ENCODE measurements at regions not wholly inside any gene's neighbourhood (a gene's known extent, or its start where the extent isn't known, plus 50 kb on each side); places are given as distances from the start of the nearest gene placed in this dataset.

DNA sequence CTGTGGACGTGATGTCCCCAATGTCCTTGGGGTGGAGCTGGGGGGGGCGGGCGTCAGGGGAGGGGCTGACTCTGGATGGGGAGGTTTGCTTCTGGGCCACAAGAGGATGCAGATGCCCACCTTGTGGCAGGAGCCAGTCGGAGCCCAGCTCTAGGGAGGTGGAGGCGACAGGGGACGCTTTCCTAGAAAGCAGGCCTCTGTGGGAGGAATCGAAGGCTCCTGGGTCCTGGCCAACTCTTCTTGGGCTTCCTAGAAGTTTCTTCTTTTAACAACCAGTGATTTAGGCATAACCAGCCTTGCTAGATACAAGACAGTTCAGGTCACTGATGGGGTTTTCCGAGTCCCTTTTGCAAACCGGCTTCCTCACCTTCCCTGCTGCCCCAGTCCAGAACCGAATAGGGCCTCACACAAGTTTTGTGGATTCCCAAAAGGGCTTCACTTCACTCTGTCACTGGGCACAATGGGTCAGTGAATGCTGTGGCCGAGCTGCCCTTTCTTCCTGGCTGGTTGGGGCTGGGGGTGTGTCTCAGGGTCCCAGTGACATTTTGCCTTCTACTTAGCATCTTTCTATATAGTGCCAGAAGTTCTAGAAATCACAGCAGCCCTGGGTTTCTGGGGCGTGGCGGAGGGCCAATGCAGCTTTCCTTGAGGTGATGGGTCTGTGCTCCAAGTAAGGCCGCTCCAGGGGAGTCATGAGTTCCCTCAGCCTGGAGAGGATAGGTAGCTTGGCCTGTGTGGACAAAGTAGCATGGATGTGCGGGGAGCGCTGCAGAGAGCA, 78.4 kb upstream of the FOXP4 start:
- CTCF ChIA-PET: interaction anchor here (0.7 kb wide), 1 partner anchor 32 kb away, joined by 3 read pairs; no protein-coding TSS in a partner anchor
- H3K4me2 ChIP-seq (ENCODE audit: low read depth, low read length): no peak overlapping the region

More for the DNA sequence above, 78.4 kb upstream of the FOXP4 start:
- TF ChIP-seq CHD1 (IDR thresholded peaks at IDR 0.05; ENCODE audit: low read depth, low read length) (no peak), RAD21 (IDR thresholded peaks at IDR 0.05; ENCODE audit: low read length) (no peak), MAZ (IDR thresholded peaks at IDR 0.05; ENCODE audit: borderline replicate concordance, low read depth, low read length) (no peak), MAFK (IDR thresholded peaks at IDR 0.05; ENCODE audit: low read depth, low read length) (no peak), MXI1 (IDR thresholded peaks at IDR 0.05; ENCODE audit: borderline replicate concordance, low read depth, low read length) (no peak), SMC3 (IDR thresholded peaks at IDR 0.05; ENCODE audit: low read depth, low read length) (no peak)
- TF ChIP-seq, protein P1, sequence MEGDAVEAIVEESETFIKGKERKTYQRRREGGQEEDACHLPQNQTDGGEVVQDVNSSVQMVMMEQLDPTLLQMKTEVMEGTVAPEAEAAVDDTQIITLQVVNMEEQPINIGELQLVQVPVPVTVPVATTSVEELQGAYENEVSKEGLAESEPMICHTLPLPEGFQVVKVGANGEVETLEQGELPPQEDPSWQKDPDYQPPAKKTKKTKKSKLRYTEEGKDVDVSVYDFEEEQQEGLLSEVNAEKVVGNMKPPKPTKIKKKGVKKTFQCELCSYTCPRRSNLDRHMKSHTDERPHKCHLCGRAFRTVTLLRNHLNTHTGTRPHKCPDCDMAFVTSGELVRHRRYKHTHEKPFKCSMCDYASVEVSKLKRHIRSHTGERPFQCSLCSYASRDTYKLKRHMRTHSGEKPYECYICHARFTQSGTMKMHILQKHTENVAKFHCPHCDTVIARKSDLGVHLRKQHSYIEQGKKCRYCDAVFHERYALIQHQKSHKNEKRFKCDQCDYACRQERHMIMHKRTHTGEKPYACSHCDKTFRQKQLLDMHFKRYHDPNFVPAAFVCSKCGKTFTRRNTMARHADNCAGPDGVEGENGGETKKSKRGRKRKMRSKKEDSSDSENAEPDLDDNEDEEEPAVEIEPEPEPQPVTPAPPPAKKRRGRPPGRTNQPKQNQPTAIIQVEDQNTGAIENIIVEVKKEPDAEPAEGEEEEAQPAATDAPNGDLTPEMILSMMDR (conservative IDR thresholded peaks at IDR 0.05; ENCODE audit: low read depth, low read length): no peak
- Histone ChIP-seq H3K4ac (ENCODE audit: low read depth, low read length) (no peak overlapping the region), H2BK5ac (ENCODE audit: low read depth, low read length, poor library complexity, severe bottlenecking) (no peak overlapping the region), H3K27me3 (ENCODE audit: control insufficient read depth, insufficient read depth, low read length) (peaks cover 36% of the 10 kb centered on the region), H2AK9ac (replicated peaks; ENCODE audit: low read depth, low read length, poor library complexity) (no peak overlapping the region), H4K5ac (ENCODE audit: low read depth, low read length) (no peak overlapping the region), H4K8ac (ENCODE audit: low read depth in 2 of 2, low read length in 2 of 2) (no peak overlapping the region), H2AK5ac (ENCODE audit: low read depth, low read length) (no peak overlapping the region), H3K18ac (ENCODE audit: low read depth, low read length) (no peak overlapping the region), H3K79me1 (ENCODE audit: low read depth in 1 of 2, low read length in 2 of 2) (no peaks in the 10 kb centered on the region), H2AFZ (replicated peaks; ENCODE audit: low read length, poor library complexity) (no peak overlapping the region), H2BK120ac (ENCODE audit: low read depth, low read length) (no peak overlapping the region), H3K4me3 (ENCODE audit: insufficient read depth, low read depth, low read length) (no peak overlapping the region), H3K9me3 (ENCODE audit: control insufficient read depth, insufficient read depth, low read length) (no peaks in the 10 kb centered on the region), H3K9ac (ENCODE audit: low read depth, low read length) (no peak overlapping the region), H4K20me1 (ENCODE audit: insufficient read depth, low read length) (no peaks in the 10 kb centered on the region; the same call in 1 of the 2 replicates), H3K23ac (ENCODE audit: low read depth, low read length) (no peak overlapping the region), H3K36me3 (ENCODE audit: control insufficient read depth, insufficient read depth, low read length) (no peaks in the 10 kb centered on the region), H3K56ac (ENCODE audit: extremely low read depth, insufficient read depth, low read length) (no peak overlapping the region; the same call in 1 of the 2 replicates), H3K14ac (replicated peaks; ENCODE audit: low read depth, low read length) (no peak overlapping the region), H2BK15ac (ENCODE audit: low read depth, low read length) (no peak overlapping the region), H2BK20ac (ENCODE audit: low read depth, low read length) (no peak overlapping the region), H4K91ac (ENCODE audit: insufficient read depth, low read depth, low read length) (no peak overlapping the region), H3K9me1 (ENCODE audit: insufficient read depth, low read length) (no peaks in the 10 kb centered on the region), H3K27ac (ENCODE audit: insufficient read depth, low read length) (no peak overlapping the region), H3K4me1 (ENCODE audit: control insufficient read depth, insufficient read depth, low read length) (0 out of 2 replicates have a peak, but pooled peaks cover 2% of the 10 kb centered on the region)
- BruUV-seq (replicated peaks): no TSS peak
- 100% methylated on average over 1 of the region's 16 CpGs; no CpG with 5 or more reads in 1 of the 2 experiments for WGBS, 2 experiments (ENCODE audit: extremely low coverage in 2 of 2, insufficient read length in 1 of 2)
- in situ Hi-C loops (cut with MboI; ENCODE audit: low sequenced_read_pairs) (loop anchor here (10.0 kb wide), 1 partner anchor 117 kb away; no protein-coding TSS in a partner anchor), intact Hi-C loops (cut with micrococcal nuclease) (no loop called here), dilution Hi-C loops (cut with HindIII; ENCODE audit: low sequenced_read_pairs, unreplicated experiment) (no loop called here)
- ATAC-seq (ENCODE audit: low read depth): no peak
- POLR2A ChIA-PET (ENCODE audit: unreplicated experiment): no interaction called here
- no peak for DNase-seq

Measured in IMR-90 (cell line).